ENCODE measurements at regions not wholly inside any gene's neighbourhood (a gene's known extent, or its start where the extent isn't known, plus 50 kb on each side); places are given as distances from the start of the nearest gene placed in this dataset.

DNA sequence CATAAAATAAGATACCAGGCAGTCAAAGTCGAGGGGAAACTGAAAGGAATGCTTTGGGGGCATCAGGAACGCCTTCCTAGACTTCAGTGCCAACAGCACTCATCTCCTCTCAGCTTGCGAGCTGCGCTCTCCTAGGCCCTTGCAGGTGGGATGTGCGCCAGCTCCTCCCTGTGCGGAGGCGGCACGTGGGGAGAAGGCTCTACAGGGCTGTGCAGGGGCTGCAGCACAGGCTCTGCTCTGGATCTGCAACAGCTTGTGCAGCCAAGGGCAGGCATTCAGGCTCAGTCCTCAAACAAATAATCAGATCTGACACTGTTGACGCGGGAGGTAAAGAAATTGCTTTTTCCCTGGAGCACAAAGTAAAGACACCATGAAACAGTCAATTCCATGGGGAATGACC lies 144.8 kb downstream of the TTLL2 start:
- no peaks in the 10 kb centered on the region for H3K9me3 ChIP-seq (ENCODE audit: control insufficient read depth, insufficient read depth, low read depth, low read length)
- no peaks in the 10 kb centered on the region for H3K4me1 ChIP-seq (ENCODE audit: control insufficient read depth, insufficient read depth, low read length)
- ChIA-PET POLR2A (no interaction called here), CTCF (no interaction called here)
- H3K27ac ChIP-seq (ENCODE audit: extremely low read depth, low read depth, low read length), result no peak overlapping the region
- no peaks in the 10 kb centered on the region for H3K36me3 ChIP-seq (ENCODE audit: control insufficient read depth in 2 of 2, insufficient read depth in 1 of 2, low read length in 2 of 2)
- TF ChIP-seq ZNF660 (tag by site-specific recombination; IDR thresholded peaks at IDR 0.05), result no peak
- 0 out of 2 replicates have a peak, but pooled peaks have one; percentile 10 for TF ChIP-seq EGR2 (tag by site-specific recombination; IDR thresholded peaks at IDR 0.05; ENCODE audit: low read depth)
- H3K4me3 ChIP-seq (ENCODE audit: low read depth, low read length), result no peak overlapping the region

DNA sequence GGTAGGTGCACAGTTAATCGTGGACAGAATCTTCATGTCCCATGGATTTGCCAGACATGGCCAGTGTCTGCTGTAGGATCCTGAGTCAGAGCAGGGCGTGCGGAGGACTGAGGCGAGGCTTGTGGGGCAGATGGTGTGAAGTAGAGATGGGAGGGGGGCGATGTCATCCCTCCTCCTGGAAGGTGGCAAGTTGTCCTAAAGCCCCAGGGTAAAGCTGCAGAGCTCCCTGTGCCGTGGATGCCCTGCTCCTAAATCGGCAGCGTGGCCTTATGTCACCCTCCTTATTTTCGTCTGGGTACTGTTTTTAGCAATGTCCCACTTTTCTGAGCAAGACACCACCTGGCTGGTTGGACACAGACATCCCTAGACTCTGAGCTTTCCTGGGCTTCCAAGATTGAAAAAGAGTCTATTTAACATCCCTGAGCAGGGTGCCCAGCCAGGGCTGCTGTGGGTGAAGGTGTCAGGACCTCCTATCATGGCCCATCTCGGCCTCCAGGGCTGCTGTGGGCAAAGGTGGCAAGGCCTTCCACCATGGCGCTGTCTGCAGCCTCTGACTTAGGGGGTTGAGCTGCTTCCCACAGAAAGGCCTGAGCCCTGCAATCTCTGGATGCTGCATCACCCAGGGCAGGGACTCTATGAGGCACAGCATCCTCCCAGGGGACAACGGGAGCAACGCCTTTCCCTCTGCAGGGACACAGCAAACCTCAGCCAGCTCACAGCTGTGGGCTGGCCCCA lies 145.4 kb downstream of the TTLL2 start:
- TF ChIP-seq, protein P1, sequence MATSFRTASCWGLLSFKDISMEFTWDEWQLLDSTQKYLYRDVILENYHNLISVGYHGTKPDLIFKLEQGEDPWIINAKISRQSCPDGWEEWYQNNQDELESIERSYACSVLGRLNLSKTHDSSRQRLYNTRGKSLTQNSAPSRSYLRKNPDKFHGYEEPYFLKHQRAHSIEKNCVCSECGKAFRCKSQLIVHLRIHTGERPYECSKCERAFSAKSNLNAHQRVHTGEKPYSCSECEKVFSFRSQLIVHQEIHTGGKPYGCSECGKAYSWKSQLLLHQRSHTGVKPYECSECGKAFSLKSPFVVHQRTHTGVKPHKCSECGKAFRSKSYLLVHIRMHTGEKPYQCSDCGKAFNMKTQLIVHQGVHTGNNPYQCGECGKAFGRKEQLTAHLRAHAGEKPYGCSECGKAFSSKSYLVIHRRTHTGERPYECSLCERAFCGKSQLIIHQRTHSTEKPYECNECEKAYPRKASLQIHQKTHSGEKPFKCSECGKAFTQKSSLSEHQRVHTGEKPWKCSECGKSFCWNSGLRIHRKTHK (tag by site-specific recombination; IDR thresholded peaks at IDR 0.05), result no peak
- TF ChIP-seq ZNF398 (tag by site-specific recombination; IDR thresholded peaks at IDR 0.05), result no peak
- H3K4me1 ChIP-seq (ENCODE audit: control insufficient read depth, insufficient read depth, low read length), result no peaks in the 10 kb centered on the region
- H3K9me3 ChIP-seq (ENCODE audit: control insufficient read depth, insufficient read depth, low read depth, low read length), result no peaks in the 10 kb centered on the region
- no peak overlapping the region for H3K4me3 ChIP-seq (ENCODE audit: low read depth, low read length)
- ChIA-PET POLR2A (no interaction called here), CTCF (no interaction called here)
- no peaks in the 10 kb centered on the region for H3K36me3 ChIP-seq (ENCODE audit: control insufficient read depth in 2 of 2, insufficient read depth in 1 of 2, low read length in 2 of 2)
- no peak overlapping the region for H3K27ac ChIP-seq (ENCODE audit: extremely low read depth, low read depth, low read length)

DNA sequence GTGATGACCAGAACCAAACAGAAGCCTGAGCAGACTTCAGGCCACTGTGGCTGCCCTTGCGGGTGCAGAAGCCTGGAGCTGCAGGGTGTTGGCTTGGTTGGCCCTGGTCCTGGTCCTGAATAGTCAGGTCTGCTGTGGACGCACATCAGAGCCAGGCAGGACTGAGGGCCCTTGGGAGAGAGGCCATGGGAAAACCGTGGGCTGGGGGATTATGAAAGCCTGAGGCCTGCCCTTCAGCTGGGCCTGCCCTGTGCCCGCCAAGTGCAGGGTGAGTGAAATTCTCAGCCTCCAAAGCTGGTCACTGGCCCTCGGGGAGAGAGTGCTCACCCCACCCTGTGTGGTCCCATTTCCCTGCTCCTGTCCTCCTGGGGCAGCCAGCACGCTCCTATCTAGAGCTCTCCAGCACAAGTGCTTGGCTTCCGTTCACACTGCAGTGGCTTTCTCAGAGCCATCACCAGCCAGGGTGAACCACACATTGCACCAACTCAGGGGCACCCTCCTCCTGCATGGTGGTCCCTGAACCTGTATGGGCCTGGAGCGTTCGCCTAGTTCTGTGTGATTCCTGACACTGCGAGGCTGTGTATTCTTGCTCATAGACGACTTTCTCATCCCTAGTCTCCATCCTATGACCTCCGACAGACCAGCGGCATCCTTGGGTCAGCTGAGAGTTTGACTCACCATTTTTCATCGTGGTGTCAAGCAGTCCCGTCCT lies 146.1 kb downstream of the TTLL2 start:
- Histone ChIP-seq H3K27ac (ENCODE audit: extremely low read depth, low read depth, low read length) (no peak overlapping the region), H3K36me3 (ENCODE audit: control insufficient read depth in 2 of 2, insufficient read depth in 1 of 2, low read length in 2 of 2) (no peaks in the 10 kb centered on the region), H3K9me3 (ENCODE audit: control insufficient read depth, insufficient read depth, low read depth, low read length) (no peaks in the 10 kb centered on the region), H3K4me1 (ENCODE audit: control insufficient read depth, insufficient read depth, low read length) (no peaks in the 10 kb centered on the region), H3K4me3 (ENCODE audit: low read depth, low read length) (no peak overlapping the region)
- ChIA-PET CTCF (no interaction called here), POLR2A (no interaction called here)
- TF ChIP-seq ZNF596 (tag by site-specific recombination; IDR thresholded peaks at IDR 0.05) (no peak), ZNF394 (tag by site-specific recombination; IDR thresholded peaks at IDR 0.05; ENCODE audit: borderline replicate concordance) (no peak), SCRT1 (tag by site-specific recombination; IDR thresholded peaks at IDR 0.05; ENCODE audit: borderline replicate concordance) (no peak), ZNF214 (tag by site-specific recombination; IDR thresholded peaks at IDR 0.05; ENCODE audit: borderline replicate concordance) (no peak), ZNF324 (tag by site-specific recombination; IDR thresholded peaks at IDR 0.05) (no peak), ZSCAN23 (tag by site-specific recombination; IDR thresholded peaks at IDR 0.05) (no peak), ZNF843 (tag by site-specific recombination; IDR thresholded peaks at IDR 0.05) (no peak), ZNF555 (tag by site-specific recombination; conservative IDR thresholded peaks at IDR 0.05) (no peak), ZNF398 (tag by site-specific recombination; IDR thresholded peaks at IDR 0.05) (no peak), ZNF24 (tag by site-specific recombination; IDR thresholded peaks at IDR 0.05) (no peak), ZNF521 (tag by site-specific recombination; IDR thresholded peaks at IDR 0.05) (no peak), ZNF133 (tag by site-specific recombination; IDR thresholded peaks at IDR 0.05) (no peak), ZNF302 (tag by site-specific recombination; IDR thresholded peaks at IDR 0.05; ENCODE audit: low read depth) (no peak), ZSCAN16 (tag by site-specific recombination; IDR thresholded peaks at IDR 0.05) (no peak)
- TF ChIP-seq, protein P2, sequence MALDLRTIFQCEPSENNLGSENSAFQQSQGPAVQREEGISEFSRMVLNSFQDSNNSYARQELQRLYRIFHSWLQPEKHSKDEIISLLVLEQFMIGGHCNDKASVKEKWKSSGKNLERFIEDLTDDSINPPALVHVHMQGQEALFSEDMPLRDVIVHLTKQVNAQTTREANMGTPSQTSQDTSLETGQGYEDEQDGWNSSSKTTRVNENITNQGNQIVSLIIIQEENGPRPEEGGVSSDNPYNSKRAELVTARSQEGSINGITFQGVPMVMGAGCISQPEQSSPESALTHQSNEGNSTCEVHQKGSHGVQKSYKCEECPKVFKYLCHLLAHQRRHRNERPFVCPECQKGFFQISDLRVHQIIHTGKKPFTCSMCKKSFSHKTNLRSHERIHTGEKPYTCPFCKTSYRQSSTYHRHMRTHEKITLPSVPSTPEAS (tag by site-specific recombination; IDR thresholded peaks at IDR 0.05), result no peak
- TF ChIP-seq, protein P3, sequence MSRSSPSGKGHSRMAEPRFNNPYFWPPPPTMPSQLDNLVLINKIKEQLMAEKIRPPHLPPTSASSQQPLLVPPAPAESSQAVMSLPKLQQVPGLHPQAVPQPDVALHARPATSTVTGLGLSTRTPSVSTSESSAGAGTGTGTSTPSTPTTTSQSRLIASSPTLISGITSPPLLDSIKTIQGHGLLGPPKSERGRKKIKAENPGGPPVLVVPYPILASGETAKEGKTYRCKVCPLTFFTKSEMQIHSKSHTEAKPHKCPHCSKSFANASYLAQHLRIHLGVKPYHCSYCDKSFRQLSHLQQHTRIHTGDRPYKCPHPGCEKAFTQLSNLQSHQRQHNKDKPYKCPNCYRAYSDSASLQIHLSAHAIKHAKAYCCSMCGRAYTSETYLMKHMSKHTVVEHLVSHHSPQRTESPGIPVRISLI (tag by site-specific recombination; IDR thresholded peaks at IDR 0.05), result no peak
- TF ChIP-seq, protein P4, sequence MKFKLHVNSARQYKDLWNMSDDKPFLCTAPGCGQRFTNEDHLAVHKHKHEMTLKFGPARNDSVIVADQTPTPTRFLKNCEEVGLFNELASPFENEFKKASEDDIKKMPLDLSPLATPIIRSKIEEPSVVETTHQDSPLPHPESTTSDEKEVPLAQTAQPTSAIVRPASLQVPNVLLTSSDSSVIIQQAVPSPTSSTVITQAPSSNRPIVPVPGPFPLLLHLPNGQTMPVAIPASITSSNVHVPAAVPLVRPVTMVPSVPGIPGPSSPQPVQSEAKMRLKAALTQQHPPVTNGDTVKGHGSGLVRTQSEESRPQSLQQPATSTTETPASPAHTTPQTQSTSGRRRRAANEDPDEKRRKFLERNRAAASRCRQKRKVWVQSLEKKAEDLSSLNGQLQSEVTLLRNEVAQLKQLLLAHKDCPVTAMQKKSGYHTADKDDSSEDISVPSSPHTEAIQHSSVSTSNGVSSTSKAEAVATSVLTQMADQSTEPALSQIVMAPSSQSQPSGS (tag by site-specific recombination; IDR thresholded peaks at IDR 0.05; ENCODE audit: low read depth), result no peak

All from HEK293 (cell line).